SK-N-MC (cell line): ENCODE measurements at regions not wholly inside any gene's neighbourhood (a gene's known extent, or its start where the extent isn't known, plus 50 kb on each side); places are given as distances from the start of the nearest gene placed in this dataset.

ENCODE experiments used
- EZH2 ChIP-seq: fragments of 200-600 bp; sonication (generic); IDR thresholded peaks from one replicate; pipeline ENCODE4 v1.6.1; 2017; ENCODE audit warnings: antibody characterized with exemption
- POLR2AphosphoS5 ChIP-seq: IDR thresholded peaks from 2 replicates; pipeline ENCODE4 v1.6.1; 2012; ENCODE audit warnings: mild to moderate bottlenecking, low read depth, low read length, borderline replicate concordance

GRCh38 chr5:116738239-116738614 is 163.6 kb upstream of the SEMA6A start:
- TF ChIP-seq POLR2AphosphoS5, result no peak
- no peak for TF ChIP-seq EZH2
